Neural progenitor cell (in vitro differentiated cells): ENCODE measurements at regions not wholly inside any gene's neighbourhood (a gene's known extent, or its start where the extent isn't known, plus 50 kb on each side); places are given as distances from the start of the nearest gene placed in this dataset.

ENCODE experiments used
- CTCF ChIP-seq: fragments of 200-600 bp; sonication (generic); IDR thresholded peaks from 2 replicates; pipeline ENCODE4 v1.5.1; 2017; ENCODE audit warnings: antibody characterized with exemption, mild to moderate bottlenecking
- EZH2 ChIP-seq: fragments of 200-600 bp; sonication (generic); IDR thresholded peaks from 2 replicates; pipeline ENCODE4 v1.6.1; 2017; ENCODE audit warnings: antibody characterized with exemption, mild to moderate bottlenecking, moderate library complexity

DNA sequence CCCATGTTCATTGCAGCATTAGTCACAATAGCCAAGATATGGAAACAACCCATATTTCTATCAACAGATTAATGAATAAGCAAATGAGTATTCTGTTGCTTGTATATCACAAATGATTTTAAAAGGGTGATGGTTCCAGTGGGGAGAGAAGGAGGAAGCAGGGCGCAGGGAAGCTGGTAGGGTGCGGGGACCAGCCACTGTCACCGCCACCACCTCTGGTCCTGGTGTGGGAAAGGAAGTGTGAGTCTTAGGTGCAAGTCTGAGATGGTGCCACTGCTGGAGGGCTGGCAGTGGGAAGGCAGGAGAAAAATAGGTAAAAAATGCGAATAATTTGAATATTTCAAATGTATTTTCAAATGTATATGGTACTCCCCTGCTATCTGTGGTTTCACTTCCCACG lies 286.8 kb upstream of the DDX53 start:
- TF ChIP-seq EZH2 (no peak), CTCF (no peak)
